Body of pancreas (tissue), 4 donors: ENCODE measurements at regions not wholly inside any gene's neighbourhood (a gene's known extent, or its start where the extent isn't known, plus 50 kb on each side); places are given as distances from the start of the nearest gene placed in this dataset.

Experiments
- POLR2A ChIP-seq, 3 donors: fragments of 450-650 bp; IDR thresholded peaks; one replicate each; pipeline ENCODE4 v1.6.1; 2016; ENCODE audit warnings: antibody characterized with exemption in 3 of 3, mild to moderate bottlenecking in 2 of 3
- TF ChIP-seq, protein P1 (sequence below), 7 experiments: fragments of 450-650 bp in 4 of 7; fragments of 200-600 bp in 3 of 7; sonication (generic) in 3 of 7; IDR thresholded peaks; one replicate each; pipeline ENCODE4 v1.5.1; 2016 to 2019; ENCODE audit warnings: antibody characterized with exemption in 7 of 7

DNA sequence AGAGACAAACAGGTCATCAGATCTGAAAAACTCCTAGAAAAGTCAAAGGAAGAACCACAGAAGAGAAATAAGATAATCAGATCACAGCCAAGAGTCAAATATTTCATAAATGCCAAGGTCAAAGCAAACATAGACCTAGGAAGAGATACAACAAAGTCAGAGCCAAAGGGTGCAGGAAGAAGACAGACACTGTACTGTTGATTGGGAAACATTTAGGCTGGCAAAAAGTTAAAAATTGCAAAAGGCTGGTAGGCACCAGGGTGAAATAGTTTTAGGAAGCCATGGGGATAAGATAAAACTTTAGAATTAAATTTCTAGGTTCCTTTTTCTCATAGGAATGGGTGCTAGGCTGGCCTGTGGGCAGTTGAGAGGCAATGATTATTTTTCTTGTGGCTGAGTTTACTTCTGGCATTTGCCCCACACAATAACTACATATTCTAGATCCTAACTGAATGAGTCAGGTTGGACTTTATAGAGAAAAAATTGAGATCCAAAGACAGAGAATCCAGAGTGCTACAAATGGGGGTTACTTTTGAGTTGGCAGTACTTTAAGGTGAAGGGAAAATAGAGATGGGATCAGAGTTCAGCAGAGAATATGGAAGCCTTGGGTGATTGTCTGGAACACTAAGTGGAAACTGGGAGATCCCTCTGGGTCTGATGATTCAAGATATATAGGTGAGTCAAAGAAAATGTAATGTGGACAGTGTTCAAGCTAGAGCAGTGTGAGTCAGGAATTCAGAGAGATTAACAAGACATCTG lies 215.5 kb downstream of the C12orf50 start:
- TF ChIP-seq, protein P1, sequence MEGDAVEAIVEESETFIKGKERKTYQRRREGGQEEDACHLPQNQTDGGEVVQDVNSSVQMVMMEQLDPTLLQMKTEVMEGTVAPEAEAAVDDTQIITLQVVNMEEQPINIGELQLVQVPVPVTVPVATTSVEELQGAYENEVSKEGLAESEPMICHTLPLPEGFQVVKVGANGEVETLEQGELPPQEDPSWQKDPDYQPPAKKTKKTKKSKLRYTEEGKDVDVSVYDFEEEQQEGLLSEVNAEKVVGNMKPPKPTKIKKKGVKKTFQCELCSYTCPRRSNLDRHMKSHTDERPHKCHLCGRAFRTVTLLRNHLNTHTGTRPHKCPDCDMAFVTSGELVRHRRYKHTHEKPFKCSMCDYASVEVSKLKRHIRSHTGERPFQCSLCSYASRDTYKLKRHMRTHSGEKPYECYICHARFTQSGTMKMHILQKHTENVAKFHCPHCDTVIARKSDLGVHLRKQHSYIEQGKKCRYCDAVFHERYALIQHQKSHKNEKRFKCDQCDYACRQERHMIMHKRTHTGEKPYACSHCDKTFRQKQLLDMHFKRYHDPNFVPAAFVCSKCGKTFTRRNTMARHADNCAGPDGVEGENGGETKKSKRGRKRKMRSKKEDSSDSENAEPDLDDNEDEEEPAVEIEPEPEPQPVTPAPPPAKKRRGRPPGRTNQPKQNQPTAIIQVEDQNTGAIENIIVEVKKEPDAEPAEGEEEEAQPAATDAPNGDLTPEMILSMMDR (IDR thresholded peaks at IDR 0.05): no peak
- no peak for TF ChIP-seq POLR2A (IDR thresholded peaks at IDR 0.05)
